MCF 10A (cell line): ENCODE measurements at regions not wholly inside any gene's neighbourhood (a gene's known extent, or its start where the extent isn't known, plus 50 kb on each side); places are given as distances from the start of the nearest gene placed in this dataset.

ENCODE experiments used
- BruUV-seq: library from RNA; stranded (reverse); fragments of 400-500 nt; replicated peaks from 2 replicates; lab custom pipeline; 2021; lab: Mats Ljungman, UMichigan
- CTCF ChIA-PET: fragments of 300-600 bp; sonication (Branson Sonifier 250); formaldehyde crosslinking; extraction: SDS; loops from one replicate; lab custom pipeline; 2021; ENCODE audit warnings: antibody characterized with exemption, inconsistent platforms; lab: Yijun Ruan, JAX
- POLR2A ChIA-PET: fragments of 300-600, 350-650 bp; sonication (Branson Sonifier 250); formaldehyde crosslinking; extraction: SDS; loops from one replicate; lab custom pipeline; 2020; ENCODE audit warnings: antibody characterized with exemption, inconsistent platforms; lab: Yijun Ruan, JAX
- DNase-seq: peaks from one replicate; pipeline ENCODE4 v3.0.0-alpha.2; 2018; ENCODE audit not compliant: unreplicated experiment
- H3K27ac Mint-ChIP-seq: one replicate; pipeline ENCODE4 v1.8.0; 2022; ENCODE audit warnings: mild to moderate bottlenecking, low read depth, mixed read lengths; ENCODE audit not compliant: unreplicated experiment
- H3K27me3 Mint-ChIP-seq: one replicate; pipeline ENCODE4 v1.8.0; 2022; ENCODE audit warnings: mixed read lengths; ENCODE audit not compliant: insufficient read depth, unreplicated experiment
- H3K36me3 Mint-ChIP-seq: one replicate; pipeline ENCODE4 v1.8.0; 2022; ENCODE audit warnings: mild to moderate bottlenecking, moderate library complexity, mixed read lengths; ENCODE audit not compliant: insufficient read depth, unreplicated experiment
- H3K4me1 Mint-ChIP-seq: one replicate; pipeline ENCODE4 v1.8.0; 2022; ENCODE audit warnings: mixed read lengths; ENCODE audit not compliant: insufficient read depth, unreplicated experiment
- H3K4me3 Mint-ChIP-seq: one replicate; pipeline ENCODE4 v1.8.0; 2022; ENCODE audit warnings: mild to moderate bottlenecking, moderate library complexity, mixed read lengths; ENCODE audit not compliant: unreplicated experiment
- H3K9me3 Mint-ChIP-seq: one replicate; pipeline ENCODE4 v1.8.0; 2022; ENCODE audit warnings: mixed read lengths; ENCODE audit not compliant: unreplicated experiment
- CTCF ChIP-seq: fragments of 200-600 bp; IDR thresholded peaks from one replicate; pipeline ENCODE4 v1.8.0; 2022; ENCODE audit warnings: antibody characterized with exemption, mild to moderate bottlenecking; ENCODE audit not compliant: unreplicated experiment
- intact Hi-C: fragments of 100-400 bp; cut with micrococcal nuclease; formaldehyde crosslinking; loops from 2 replicates; pipeline ENCODE4 v1.14.1; 2022

DNA sequence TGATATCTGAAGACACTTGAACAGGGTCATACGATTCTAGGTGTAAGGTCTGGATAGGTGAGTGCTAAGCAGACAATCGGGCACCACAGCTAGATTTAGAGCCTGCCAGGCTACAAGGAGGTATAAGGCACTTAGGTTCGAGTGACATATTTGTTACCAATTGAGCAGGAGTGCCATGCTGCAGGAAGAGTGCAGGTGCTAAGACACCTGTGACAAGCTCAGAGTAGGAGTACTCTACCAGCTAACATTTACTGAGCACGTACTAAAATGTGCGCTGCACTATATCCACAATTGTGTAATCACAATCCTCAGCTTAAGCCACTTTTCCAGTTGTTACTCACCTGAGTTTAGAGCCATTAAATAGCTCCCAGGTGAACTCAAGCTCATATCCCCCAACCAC lies 227.8 kb upstream of the MOCS1 start:
- Mint-ChIP-seq H3K4me3 (no peak overlapping the region), H3K27me3 (no peaks in the 10 kb centered on the region), H3K9me3 (peaks cover 25% of the 10 kb centered on the region), H3K27ac (no peak overlapping the region), H3K4me1 (no peaks in the 10 kb centered on the region), H3K36me3 (peaks cover 6% of the 10 kb centered on the region)
- intact Hi-C loops: no loop called here
- DNase-seq: no peak
- POLR2A ChIA-PET: no interaction called here
- BruUV-seq: no TSS peak
- CTCF ChIA-PET: interaction anchor here (0.6 kb wide), 1 partner anchor 91 kb away, joined by 3 read pairs; no protein-coding TSS in a partner anchor
- no peak for TF ChIP-seq CTCF

DNA sequence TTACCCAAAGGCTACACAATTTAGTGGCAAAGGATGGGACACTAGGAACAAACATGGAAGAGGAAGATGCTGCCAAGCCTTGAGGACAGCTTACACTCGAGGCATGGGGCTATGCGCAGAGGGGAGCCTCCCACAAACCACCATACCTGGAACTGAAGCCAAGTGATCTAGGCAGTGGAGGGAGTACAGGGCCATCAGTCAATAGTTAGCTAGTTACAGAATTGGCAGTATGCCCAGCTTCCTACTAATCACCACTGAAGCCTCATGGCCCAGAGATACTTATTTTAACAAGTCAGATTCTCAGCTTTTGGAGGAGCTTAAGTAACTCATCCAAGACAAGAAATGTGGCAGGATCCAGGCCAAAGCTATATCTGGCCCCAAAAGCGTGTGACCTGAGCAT lies 226.6 kb upstream of the MOCS1 start:
- intact Hi-C loops: no loop called here
- H3K27ac Mint-ChIP-seq: no peak overlapping the region
- peaks cover 6% of the 10 kb centered on the region for H3K36me3 Mint-ChIP-seq
- no peaks in the 10 kb centered on the region for H3K4me1 Mint-ChIP-seq
- peak; percentile 3 for DNase-seq
- BruUV-seq: no TSS peak
- POLR2A ChIA-PET: no interaction called here
- no peaks in the 10 kb centered on the region for H3K27me3 Mint-ChIP-seq
- H3K9me3 Mint-ChIP-seq: peaks cover 21% of the 10 kb centered on the region
- no peak for TF ChIP-seq CTCF
- CTCF ChIA-PET: interaction anchor here (1.0 kb wide), 1 partner anchor 296 kb away, joined by 4 read pairs; no protein-coding TSS in a partner anchor
- H3K4me3 Mint-ChIP-seq: no peak overlapping the region

- no TSS peak for BruUV-seq
- peaks cover 20% of the 10 kb centered on the region for H3K9me3 Mint-ChIP-seq
- H3K27me3 Mint-ChIP-seq: no peaks in the 10 kb centered on the region
- no peak overlapping the region for H3K27ac Mint-ChIP-seq
- no peaks in the 10 kb centered on the region for H3K4me1 Mint-ChIP-seq
- no peak overlapping the region for H3K4me3 Mint-ChIP-seq
- intact Hi-C loops: no loop called here
- TF ChIP-seq CTCF: no peak
- ChIA-PET POLR2A (no interaction called here), CTCF (no interaction called here)
- peaks cover 6% of the 10 kb centered on the region for H3K36me3 Mint-ChIP-seq
- DNase-seq: no peak
These were observed 225.6 kb upstream of the MOCS1 start for GRCh38 chr6:40159865-40160264.

DNA sequence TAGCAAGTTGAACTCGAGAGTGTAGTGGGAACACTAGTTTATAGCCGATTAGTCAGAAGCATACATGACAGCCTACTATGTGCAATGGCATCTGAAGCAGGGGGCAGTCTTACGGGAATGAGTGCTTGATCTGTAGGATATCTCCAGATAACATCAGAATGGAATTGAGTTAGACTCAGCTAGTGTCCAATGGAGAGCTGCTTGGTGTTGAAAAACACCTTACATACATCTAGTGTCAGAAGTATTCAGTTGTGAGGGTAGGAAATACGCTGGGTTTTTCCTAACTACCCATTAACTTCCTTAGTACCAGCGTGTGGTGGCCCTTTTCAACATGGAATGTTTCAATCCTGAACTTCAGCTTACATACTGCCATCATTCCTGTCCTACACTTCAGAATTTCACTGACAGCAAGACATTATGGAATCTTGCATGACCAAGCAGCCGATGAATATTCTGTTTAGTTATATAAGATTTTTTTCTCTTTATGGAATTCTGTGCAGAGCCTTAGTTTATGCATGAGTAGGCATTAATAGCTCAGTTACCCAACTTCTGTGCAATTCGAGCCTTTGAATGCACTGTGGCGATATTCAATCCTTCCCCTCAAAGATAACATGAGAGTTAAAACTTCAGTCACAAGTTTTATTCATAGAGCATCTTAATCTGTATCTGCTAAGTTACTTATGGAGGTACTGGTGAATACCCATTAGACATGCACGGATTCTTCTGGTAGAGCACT lies 218.6 kb upstream of the MOCS1 start:
- no peak overlapping the region for H3K4me3 Mint-ChIP-seq
- H3K27ac Mint-ChIP-seq: no peak overlapping the region
- no peaks in the 10 kb centered on the region for H3K27me3 Mint-ChIP-seq
- H3K4me1 Mint-ChIP-seq: no peaks in the 10 kb centered on the region
- no peaks in the 10 kb centered on the region for H3K36me3 Mint-ChIP-seq
- intact Hi-C loops: no loop called here
- POLR2A ChIA-PET: no interaction called here
- peaks cover 24% of the 10 kb centered on the region for H3K9me3 Mint-ChIP-seq
- no peak for TF ChIP-seq CTCF
- BruUV-seq: no TSS peak
- DNase-seq: no peak
- CTCF ChIA-PET: no interaction called here
